ENCODE measurements at regions not wholly inside any gene's neighbourhood (a gene's known extent, or its start where the extent isn't known, plus 50 kb on each side); places are given as distances from the start of the nearest gene placed in this dataset.

DNA sequence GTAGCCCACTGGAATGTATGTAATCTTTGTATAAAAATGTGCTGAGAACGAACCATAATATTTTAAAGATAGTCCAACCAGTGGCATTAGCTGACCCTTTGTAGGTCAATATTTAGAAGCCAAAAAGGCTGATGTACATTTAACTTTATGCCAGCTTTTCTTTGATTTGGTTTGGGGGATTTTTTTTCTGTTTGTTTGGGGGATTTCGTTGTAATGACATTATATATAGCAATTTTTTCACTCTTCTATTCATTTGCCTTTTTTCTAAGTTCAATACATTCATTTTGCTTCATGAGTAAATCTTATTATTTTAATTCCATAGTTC is 382.0 kb upstream of the NOCT start:
- TF ChIP-seq EZH2 (IDR thresholded peaks at IDR 0.05; ENCODE audit: insufficient read depth, poor library complexity, severe bottlenecking): no peak
- TF ChIP-seq EZH2phosphoT487 (IDR thresholded peaks at IDR 0.05; ENCODE audit: insufficient read depth, low read depth): no peak

Measured in GM23248 (cell line).